CD4-positive, alpha-beta memory T cell (primary cell): ENCODE measurements at regions not wholly inside any gene's neighbourhood (a gene's known extent, or its start where the extent isn't known, plus 50 kb on each side); places are given as distances from the start of the nearest gene placed in this dataset.

ENCODE experiments used
- CTCF ChIA-PET: fragments of 350-600 bp; sonication (Branson Sonifier 250); formaldehyde crosslinking; loops from one replicate; lab custom pipeline; 2021; ENCODE audit warnings: inconsistent platforms; ENCODE audit not compliant: partially characterized antibody; lab: Charles Lee
- POLR2A ChIA-PET: fragments of 350-600 bp; sonication (Branson Sonifier 250); formaldehyde crosslinking; loops from one replicate; lab custom pipeline; 2021; ENCODE audit not compliant: partially characterized antibody; lab: Charles Lee
- DNase-seq, 5 donors: peaks; one replicate each; pipeline versions ENCODE4 v3.0.0 to v3.0.0-alpha.2; 2020 to 2022; ENCODE audit warnings: mixed read lengths in 1 of 5
- H3K27ac ChIP-seq: one replicate; pipeline ENCODE4 v1.7.0; 2013; ENCODE audit warnings: low read depth, low read length
- H3K27me3 ChIP-seq: 2 replicates; pipeline ENCODE4 v1.7.0; 2013; ENCODE audit warnings: mild to moderate bottlenecking, low read length, moderate library complexity; ENCODE audit not compliant: insufficient read depth
- H3K36me3 ChIP-seq: 2 replicates; pipeline ENCODE4 v1.7.0; 2013; ENCODE audit warnings: mild to moderate bottlenecking, low read length, moderate library complexity; ENCODE audit not compliant: insufficient read depth
- H3K4me1 ChIP-seq: 2 replicates; pipeline ENCODE4 v1.7.0; 2013; ENCODE audit warnings: mild to moderate bottlenecking, low read length, moderate library complexity; ENCODE audit not compliant: insufficient read depth
- H3K4me3 ChIP-seq, 2 donors: one replicate each; pipeline ENCODE4 v1.7.0; 2013; ENCODE audit warnings: low read length in 2 of 2, mild to moderate bottlenecking in 1 of 2
- H3K9me3 ChIP-seq, 2 donors: one replicate each; pipeline ENCODE4 v1.7.0; 2013; ENCODE audit warnings: low read length in 2 of 2, control low read depth in 1 of 2; ENCODE audit not compliant: control insufficient read depth in 1 of 2
- H3K27ac Mint-ChIP-seq, 7 donors: one replicate each; pipeline ENCODE4 v1.8.0; 2020 to 2021; ENCODE audit warnings: mixed read lengths in 7 of 7, mild to moderate bottlenecking in 6 of 7, inconsistent platforms in 3 of 7, moderate library complexity in 3 of 7
- H3K27me3 Mint-ChIP-seq, 2 donors: one replicate each; pipeline ENCODE4 v1.8.0; 2020 to 2021; ENCODE audit warnings: mixed read lengths in 2 of 2
- H3K36me3 Mint-ChIP-seq, 2 donors: one replicate each; pipeline ENCODE4 v1.8.0; 2020 to 2021; ENCODE audit warnings: mixed read lengths in 2 of 2, inconsistent platforms in 1 of 2, mild to moderate bottlenecking in 1 of 2
- H3K4me1 Mint-ChIP-seq, 4 donors: one replicate each; pipeline ENCODE4 v1.8.0; 2020 to 2021; ENCODE audit warnings: mixed read lengths in 4 of 4, mild to moderate bottlenecking in 1 of 4
- H3K4me3 Mint-ChIP-seq, 8 donors: one replicate each; pipeline ENCODE4 v1.8.0; 2020 to 2021; ENCODE audit warnings: mixed read lengths in 8 of 8, mild to moderate bottlenecking in 7 of 8, moderate library complexity in 6 of 8, inconsistent platforms in 3 of 8
- H3K9me3 Mint-ChIP-seq, 8 donors: one replicate each; pipeline ENCODE4 v1.8.0; 2020 to 2021; ENCODE audit warnings: mixed read lengths in 8 of 8, mild to moderate bottlenecking in 5 of 8, inconsistent platforms in 3 of 8, moderate library complexity in 1 of 8
- intact Hi-C: fragments of 100-400 bp; cut with micrococcal nuclease; formaldehyde crosslinking; loops from one replicate; pipeline ENCODE4 v1.15.1; 2023

DNA sequence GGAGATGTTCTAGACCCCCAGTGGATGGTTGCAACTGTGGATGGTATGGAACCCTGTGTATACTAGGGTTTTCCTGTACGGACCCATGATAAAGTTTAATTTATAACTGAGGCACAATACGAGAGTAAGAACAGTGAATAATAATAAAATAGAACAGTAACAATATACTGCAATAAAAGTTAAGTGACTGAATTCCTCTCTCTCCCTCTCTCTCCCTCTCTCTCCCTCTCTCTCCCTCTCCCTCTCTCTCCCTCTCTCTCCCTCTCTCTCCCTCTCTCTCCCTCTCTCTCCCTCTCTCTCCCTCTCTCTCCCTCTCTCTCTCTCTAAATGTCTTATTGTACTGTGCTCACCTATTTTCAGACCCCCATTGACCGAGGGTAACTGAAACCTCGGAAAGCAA lies 291.0 kb downstream of the IRF8 start:
- Mint-ChIP-seq H3K27me3 (peaks cover 8 to 18% of the 10 kb centered on the region in 2 donors), H3K27ac (no peak overlapping the region), H3K9me3 (no peaks in the 10 kb centered on the region), H3K4me1 (no peaks in the 10 kb centered on the region), H3K36me3 (no peaks in the 10 kb centered on the region), H3K4me3 (no peak overlapping the region)
- no peak overlapping the region for H3K4me3 ChIP-seq
- H3K27me3 ChIP-seq, result no peaks in the 10 kb centered on the region
- intact Hi-C loops, result no loop called here
- no peaks in the 10 kb centered on the region for H3K4me1 ChIP-seq
- ChIA-PET POLR2A (no interaction called here), CTCF (no interaction called here)
- no peak overlapping the region for H3K27ac ChIP-seq
- no peak for DNase-seq
- H3K9me3 ChIP-seq, result no peaks in the 10 kb centered on the region
- H3K36me3 ChIP-seq, result no peaks in the 10 kb centered on the region

DNA sequence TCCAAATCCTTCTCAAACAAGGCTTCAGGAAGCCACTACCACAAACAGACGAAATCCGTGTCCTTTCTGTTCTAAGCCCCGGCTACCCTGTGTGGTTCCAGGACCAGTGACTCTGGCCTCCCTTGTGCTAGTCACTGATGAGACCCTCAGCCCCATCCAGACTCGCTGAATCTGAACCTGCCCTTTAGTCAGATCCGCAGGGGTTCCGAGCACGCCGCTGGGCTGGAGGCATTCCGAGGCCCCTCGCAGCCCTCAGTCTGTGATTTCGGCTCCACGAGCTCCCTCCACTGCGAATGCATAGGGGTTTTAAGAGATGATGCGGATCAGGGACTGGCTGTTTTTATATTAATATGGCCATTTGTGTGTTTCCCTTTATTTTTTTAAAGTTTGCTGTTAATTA lies 292.7 kb downstream of the IRF8 start:
- no peaks in the 10 kb centered on the region for H3K4me1 Mint-ChIP-seq
- H3K36me3 Mint-ChIP-seq, result no peaks in the 10 kb centered on the region
- Histone ChIP-seq H3K4me3 (no peak overlapping the region), H3K27ac (no peak overlapping the region), H3K36me3 (no peaks in the 10 kb centered on the region), H3K4me1 (no peaks in the 10 kb centered on the region), H3K9me3 (no peaks in the 10 kb centered on the region), H3K27me3 (no peaks in the 10 kb centered on the region)
- ChIA-PET CTCF (no interaction called here), POLR2A (interaction anchor here (0.7 kb wide), 1 partner anchor 35 kb away, joined by 3 read pairs; no protein-coding TSS in a partner anchor)
- H3K27me3 Mint-ChIP-seq, result peaks cover 17 to 20% of the 10 kb centered on the region in 2 donors
- H3K4me3 Mint-ChIP-seq, result no peak overlapping the region
- H3K9me3 Mint-ChIP-seq, result no peaks in the 10 kb centered on the region
- intact Hi-C loops, result no loop called here
- no peak for DNase-seq
- H3K27ac Mint-ChIP-seq, result no peak overlapping the region

DNA sequence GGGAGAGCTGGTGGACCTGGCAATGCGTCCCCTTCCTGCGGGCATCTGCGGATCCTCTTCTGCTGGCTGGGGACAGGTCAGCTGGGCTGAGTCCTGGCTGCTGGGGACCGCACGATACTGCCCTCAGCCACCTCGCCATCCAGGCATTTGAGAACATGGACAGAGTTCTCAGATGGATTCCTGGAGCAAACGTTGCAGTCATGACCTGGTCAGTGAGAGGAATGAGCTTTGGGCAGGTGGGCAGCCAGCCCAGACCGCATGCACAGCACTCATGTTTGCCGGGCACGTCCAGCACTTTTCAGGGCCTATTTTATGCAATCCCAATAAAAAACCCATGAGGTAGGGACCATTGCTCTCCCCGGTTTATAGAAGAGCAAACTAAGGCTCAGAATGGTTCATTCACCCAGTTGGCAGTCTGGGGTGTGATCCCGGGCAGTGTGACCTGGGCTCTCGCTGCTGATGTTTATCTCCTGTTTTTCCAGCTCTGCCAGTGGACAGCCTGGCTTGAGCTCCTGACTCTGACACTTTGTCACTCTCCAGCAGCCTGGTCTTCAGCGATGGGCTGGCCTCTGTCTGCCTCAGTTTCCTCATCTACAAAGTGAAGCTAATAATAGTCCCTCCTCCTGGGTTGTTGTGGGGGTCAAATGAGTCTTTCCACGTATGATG lies 294.7 kb downstream of the IRF8 start:
- H3K27ac ChIP-seq, result no peak overlapping the region
- ChIA-PET CTCF (no interaction called here), POLR2A (no interaction called here)
- DNase-seq, result no peak
- no peaks in the 10 kb centered on the region for H3K36me3 Mint-ChIP-seq
- H3K4me1 Mint-ChIP-seq, result no peaks in the 10 kb centered on the region
- H3K27me3 Mint-ChIP-seq, result peaks cover 25 to 26% of the 10 kb centered on the region in 2 donors
- intact Hi-C loops, result no loop called here
- no peaks in the 10 kb centered on the region for H3K36me3 ChIP-seq
- no peaks in the 10 kb centered on the region for H3K27me3 ChIP-seq
- H3K4me3 Mint-ChIP-seq, result no peak overlapping the region
- H3K9me3 Mint-ChIP-seq, result no peaks in the 10 kb centered on the region
- H3K4me3 ChIP-seq, result no peak overlapping the region
- H3K4me1 ChIP-seq, result no peaks in the 10 kb centered on the region
- H3K9me3 ChIP-seq, result no peaks in the 10 kb centered on the region
- H3K27ac Mint-ChIP-seq, result no peak overlapping the region

DNA sequence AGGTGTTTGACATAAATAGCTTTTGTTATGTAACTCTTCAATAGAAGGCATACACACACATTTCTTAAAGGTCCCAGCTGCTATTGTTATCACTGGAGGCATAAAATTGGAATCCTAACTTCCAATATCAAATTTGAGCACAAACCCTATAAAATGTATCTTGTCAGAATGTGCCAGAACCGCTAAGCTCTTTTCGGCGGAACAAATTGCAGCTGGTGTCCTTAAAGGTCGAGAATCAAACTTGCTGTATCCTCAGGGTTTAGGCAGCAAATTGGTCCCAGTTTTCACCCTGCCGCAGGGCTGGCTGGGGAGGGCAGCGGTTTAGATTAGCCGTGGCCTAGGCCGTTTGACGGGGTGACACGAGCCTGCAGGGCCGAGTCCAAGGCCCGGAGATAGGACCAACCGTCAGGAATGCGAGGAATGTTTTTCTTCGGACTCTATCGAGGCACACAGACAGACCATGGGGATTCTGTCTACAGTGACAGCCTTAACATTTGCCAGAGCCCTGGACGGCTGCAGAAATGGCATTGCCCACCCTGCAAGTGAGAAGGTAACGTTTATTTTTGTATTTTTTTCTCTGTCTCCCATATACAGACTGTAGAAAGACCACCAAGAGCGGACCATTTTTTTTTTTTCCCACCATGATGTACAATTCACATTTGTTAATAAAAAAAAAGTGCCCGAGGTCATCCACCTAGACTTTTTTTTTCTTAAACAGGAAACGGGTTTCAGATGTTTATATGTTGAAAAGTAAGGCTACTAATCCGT lies 297.1 kb downstream of the IRF8 start:
- H3K27me3 Mint-ChIP-seq, result peaks cover 36 to 44% of the 10 kb centered on the region in 2 donors
- intact Hi-C loops, result no loop called here
- peaks cover 9% of the 10 kb centered on the region for H3K27me3 ChIP-seq

DNA sequence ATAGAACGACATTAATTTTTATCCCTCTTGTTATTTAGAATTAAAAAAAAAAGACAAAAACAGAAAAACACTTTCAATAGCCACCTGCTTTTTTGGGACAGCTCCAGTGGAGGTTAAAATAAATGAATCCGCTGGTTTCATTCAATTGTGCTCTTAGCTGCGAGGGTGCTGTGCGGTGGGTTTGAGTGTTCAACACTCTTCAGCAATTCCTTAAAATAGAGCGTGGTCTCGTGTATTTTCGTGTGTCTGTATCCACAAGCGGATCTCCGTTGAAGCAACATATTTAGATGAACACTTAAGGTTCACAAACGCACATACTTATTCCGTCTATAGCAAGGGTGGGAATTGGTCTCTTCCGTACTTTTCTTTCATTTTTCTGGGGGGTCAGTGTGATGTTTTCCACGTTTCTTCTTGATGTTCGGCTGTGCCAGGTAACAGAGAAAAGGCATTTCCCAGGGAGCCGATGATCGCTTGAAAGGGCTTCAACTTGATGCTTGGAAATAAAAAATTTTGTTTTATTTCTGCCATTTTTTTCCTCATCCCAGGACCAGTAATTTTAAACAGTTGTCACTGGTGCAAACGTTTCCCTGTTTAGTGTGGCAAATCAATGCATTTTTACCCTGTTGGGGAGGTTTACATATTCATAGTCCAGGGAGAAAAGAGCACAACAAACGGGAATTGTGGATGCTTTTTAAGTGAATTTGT lies 297.9 kb downstream of the IRF8 start:
- H3K4me3 ChIP-seq, result no peak overlapping the region
- H3K27me3 ChIP-seq, result peaks cover 9% of the 10 kb centered on the region
- ChIA-PET POLR2A (no interaction called here), CTCF (no interaction called here)
- no peaks in the 10 kb centered on the region for H3K36me3 ChIP-seq
- Mint-ChIP-seq H3K4me1 (no peaks in the 10 kb centered on the region), H3K27me3 (peaks cover 32 to 48% of the 10 kb centered on the region in 2 donors), H3K9me3 (peaks cover 0 to 3% (median 0%) of the 10 kb centered on the region in 8 donors), H3K4me3 (no peak overlapping the region), H3K36me3 (no peaks in the 10 kb centered on the region), H3K27ac (no peak overlapping the region)
- H3K9me3 ChIP-seq, result no peaks in the 10 kb centered on the region
- H3K27ac ChIP-seq, result no peak overlapping the region
- DNase-seq, result no peak
- no peaks in the 10 kb centered on the region for H3K4me1 ChIP-seq
- intact Hi-C loops, result no loop called here

More for the DNA sequence above, 297.1 kb downstream of the IRF8 start:
- Histone ChIP-seq H3K4me3 (no peak overlapping the region), H3K27ac (no peak overlapping the region), H3K36me3 (no peaks in the 10 kb centered on the region), H3K4me1 (no peaks in the 10 kb centered on the region), H3K9me3 (no peaks in the 10 kb centered on the region)
- no peak overlapping the region for H3K4me3 Mint-ChIP-seq
- H3K27ac Mint-ChIP-seq, result no peak overlapping the region
- CTCF ChIA-PET, result no interaction called here
- no peak for DNase-seq
- no peaks in the 10 kb centered on the region for H3K4me1 Mint-ChIP-seq
- H3K36me3 Mint-ChIP-seq, result no peaks in the 10 kb centered on the region
- POLR2A ChIA-PET, result no interaction called here
- peaks cover 0 to 3% (median 0%) of the 10 kb centered on the region in 8 donors for H3K9me3 Mint-ChIP-seq

DNA sequence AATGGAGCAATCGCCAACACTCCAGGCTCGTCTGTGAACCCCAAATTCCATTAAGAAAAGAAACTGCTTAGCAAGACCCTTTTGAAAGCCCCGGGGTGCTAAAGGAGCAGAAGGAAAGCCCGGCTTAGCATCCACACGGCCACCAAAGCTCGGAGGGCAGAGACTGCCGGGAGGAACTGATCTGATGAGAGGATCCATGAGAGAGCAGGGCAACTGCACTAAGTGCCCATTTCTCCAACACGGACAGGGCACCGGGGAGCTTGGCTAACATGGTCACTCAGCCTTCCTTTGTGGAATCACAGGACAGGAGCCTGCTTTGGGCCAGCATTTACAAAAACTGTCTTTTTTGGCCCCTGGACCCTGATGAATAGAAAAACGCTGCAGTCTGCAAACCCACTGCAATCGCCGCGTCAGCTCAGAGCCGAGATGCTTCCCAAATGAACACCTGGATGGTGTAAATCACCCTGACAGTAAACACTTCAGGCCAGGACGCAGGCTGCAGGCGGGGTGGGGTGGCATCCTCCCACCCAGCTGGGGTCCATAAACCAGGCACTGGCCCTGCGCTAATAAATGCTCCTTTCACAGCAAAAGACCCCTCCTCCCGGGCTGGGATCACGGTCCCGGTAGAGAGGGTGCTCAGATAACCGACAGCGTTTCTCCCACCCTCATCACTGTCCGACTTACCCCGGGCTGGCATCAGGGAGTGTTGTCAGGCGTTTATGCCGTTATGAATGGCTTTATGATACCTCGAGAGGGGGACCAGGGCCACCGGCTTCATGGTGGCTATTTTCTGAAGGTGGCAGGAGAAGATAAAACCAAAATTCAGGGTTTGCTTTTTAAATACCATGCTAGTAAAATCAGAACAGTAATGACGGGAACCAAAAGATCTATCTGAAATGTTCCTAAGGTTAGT lies 299.5 kb downstream of the IRF8 start:
- Histone ChIP-seq H3K27me3 (peaks cover 9% of the 10 kb centered on the region), H3K9me3 (no peaks in the 10 kb centered on the region), H3K4me1 (no peaks in the 10 kb centered on the region), H3K27ac (no peak overlapping the region), H3K36me3 (no peaks in the 10 kb centered on the region), H3K4me3 (no peak overlapping the region)
- intact Hi-C loops, result no loop called here
- Mint-ChIP-seq H3K27ac (no peak overlapping the region), H3K27me3 (peaks cover 30 to 43% of the 10 kb centered on the region in 2 donors), H3K9me3 (peaks cover 0 to 3% (median 0%) of the 10 kb centered on the region in 8 donors), H3K4me1 (no peaks in the 10 kb centered on the region), H3K4me3 (no peak overlapping the region), H3K36me3 (no peaks in the 10 kb centered on the region)
- DNase-seq, result no peak
- CTCF ChIA-PET, result no interaction called here
- POLR2A ChIA-PET, result no interaction called here
